HG03432 (cell line): ENCODE measurements at regions not wholly inside any gene's neighbourhood (a gene's known extent, or its start where the extent isn't known, plus 50 kb on each side); places are given as distances from the start of the nearest gene placed in this dataset.
"Not testable (repeated sequence)": the region's sequence is repeated elsewhere in the genome, so short reads cannot be mapped to it uniquely, and the experiment has no call there.

Experiments
- ATAC-seq: cut with Tn5 transposase; IDR thresholded peaks from one replicate; pipeline ENCODE4 v1.9.1; 2021; ENCODE audit warnings: mild to moderate bottlenecking, moderate library complexity; ENCODE audit not compliant: unreplicated experiment

GRCh38 chr1:242738702-242739645, 214.5 kb upstream of the PLD5 start:
- no peak for ATAC-seq

- ATAC-seq = no peak
These were observed 212.1 kb upstream of the PLD5 start for GRCh38 chr1:242736611-242737010.

GRCh38 chr1:242735323-242735722, 210.8 kb upstream of the PLD5 start:
- ATAC-seq = no peak

- ATAC-seq = no peak
These were observed 206.9 kb upstream of the PLD5 start for GRCh38 chr1:242731446-242731845.

GRCh38 chr1:242728696-242729095, 204.2 kb upstream of the PLD5 start:
- no peak for ATAC-seq

- ATAC-seq = no peak
These were observed 198.7 kb upstream of the PLD5 start for GRCh38 chr1:242723044-242723716.

- no peak for ATAC-seq
These were observed 194.5 kb upstream of the PLD5 start for GRCh38 chr1:242718967-242719366.

GRCh38 chr1:242712248-242712647, 187.8 kb upstream of the PLD5 start:
- no peak for ATAC-seq

GRCh38 chr1:242710847-242711246, 186.3 kb upstream of the PLD5 start:
- no peak for ATAC-seq

GRCh38 chr1:242710286-242710685, 185.8 kb upstream of the PLD5 start:
- no peak for ATAC-seq

- no peak for ATAC-seq
These were observed 179.0 kb upstream of the PLD5 start for GRCh38 chr1:242703467-242703866.

GRCh38 chr1:242692988-242693387, 168.5 kb upstream of the PLD5 start:
- no peak for ATAC-seq

GRCh38 chr1:242691610-242691945, 167.1 kb upstream of the PLD5 start:
- no peak for ATAC-seq

GRCh38 chr1:242690849-242691609, 166.5 kb upstream of the PLD5 start:
- ATAC-seq = no peak

- ATAC-seq = no peak
These were observed 164.9 kb upstream of the PLD5 start for GRCh38 chr1:242689378-242689777.

- ATAC-seq = no peak
These were observed 150.6 kb upstream of the PLD5 start for GRCh38 chr1:242674951-242675645.

- ATAC-seq = no peak
These were observed 149.2 kb upstream of the PLD5 start for GRCh38 chr1:242673652-242674051.

- ATAC-seq = not testable (repeated sequence)
These were observed 148.7 kb upstream of the PLD5 start for GRCh38 chr1:242673165-242673564.

GRCh38 chr1:242670019-242670418, 145.5 kb upstream of the PLD5 start:
- no peak for ATAC-seq

GRCh38 chr1:242662886-242663285, 138.4 kb upstream of the PLD5 start:
- no peak for ATAC-seq

- not testable (repeated sequence) for ATAC-seq
These were observed 129.3 kb upstream of the PLD5 start for GRCh38 chr1:242653772-242654171.
